GM18508 (cell line): ENCODE measurements at regions not wholly inside any gene's neighbourhood (a gene's known extent, or its start where the extent isn't known, plus 50 kb on each side); places are given as distances from the start of the nearest gene placed in this dataset.
"Not testable (repeated sequence)": the region's sequence is repeated elsewhere in the genome, so short reads cannot be mapped to it uniquely, and the experiment has no call there.

Experiments
- ATAC-seq: cut with Tn5 transposase; IDR thresholded peaks from one replicate; pipeline ENCODE4 v1.9.1; 2021; ENCODE audit warnings: moderate number of reproducible peaks; ENCODE audit not compliant: insufficient read depth, unreplicated experiment

- no peak for ATAC-seq
Measured at GRCh38 chr17:45645330-45645729, 138.8 kb upstream of the CRHR1 start.

GRCh38 chr17:45646288-45646988, 137.7 kb upstream of the CRHR1 start:
- no peak for ATAC-seq

- no peak for ATAC-seq
Measured at GRCh38 chr17:45648642-45649041, 135.5 kb upstream of the CRHR1 start.

GRCh38 chr17:45649796-45650195, 134.3 kb upstream of the CRHR1 start:
- no peak for ATAC-seq

GRCh38 chr17:45650561-45650960, 133.6 kb upstream of the CRHR1 start:
- no peak for ATAC-seq

- ATAC-seq, result no peak
Measured at GRCh38 chr17:45651145-45651709, 132.9 kb upstream of the CRHR1 start.

- no peak for ATAC-seq
Measured at GRCh38 chr17:45653616-45654015, 130.5 kb upstream of the CRHR1 start.

- ATAC-seq, result no peak
Measured at GRCh38 chr17:45656527-45657181, 127.5 kb upstream of the CRHR1 start.

- ATAC-seq, result no peak
Measured at GRCh38 chr17:45660474-45660873, 123.6 kb upstream of the CRHR1 start.

- ATAC-seq, result no peak
Measured at GRCh38 chr17:45662432-45662831, 121.7 kb upstream of the CRHR1 start.

- no peak for ATAC-seq
Measured at GRCh38 chr17:45663772-45664171, 120.3 kb upstream of the CRHR1 start.

GRCh38 chr17:45664921-45665320, 119.2 kb upstream of the CRHR1 start:
- ATAC-seq, result no peak

- ATAC-seq, result no peak
Measured at GRCh38 chr17:45666046-45666600, 118.0 kb upstream of the CRHR1 start.

GRCh38 chr17:45666641-45667040, 117.5 kb upstream of the CRHR1 start:
- ATAC-seq, result no peak

GRCh38 chr17:45667591-45668171, 116.4 kb upstream of the CRHR1 start:
- no peak for ATAC-seq

GRCh38 chr17:45668316-45668715, 115.8 kb upstream of the CRHR1 start:
- no peak for ATAC-seq

- ATAC-seq, result no peak
Measured at GRCh38 chr17:45672301-45672700, 111.8 kb upstream of the CRHR1 start.

- ATAC-seq, result no peak
Measured at GRCh38 chr17:45672792-45673191, 111.3 kb upstream of the CRHR1 start.

- ATAC-seq, result not testable (repeated sequence)
Measured at GRCh38 chr17:45673759-45674158, 110.4 kb upstream of the CRHR1 start.

GRCh38 chr17:45675012-45675411, 109.1 kb upstream of the CRHR1 start:
- no peak for ATAC-seq

- ATAC-seq, result no peak
Measured at GRCh38 chr17:45675892-45676291, 108.2 kb upstream of the CRHR1 start.
